ENCODE measurements at regions not wholly inside any gene's neighbourhood (a gene's known extent, or its start where the extent isn't known, plus 50 kb on each side); places are given as distances from the start of the nearest gene placed in this dataset.

DNA sequence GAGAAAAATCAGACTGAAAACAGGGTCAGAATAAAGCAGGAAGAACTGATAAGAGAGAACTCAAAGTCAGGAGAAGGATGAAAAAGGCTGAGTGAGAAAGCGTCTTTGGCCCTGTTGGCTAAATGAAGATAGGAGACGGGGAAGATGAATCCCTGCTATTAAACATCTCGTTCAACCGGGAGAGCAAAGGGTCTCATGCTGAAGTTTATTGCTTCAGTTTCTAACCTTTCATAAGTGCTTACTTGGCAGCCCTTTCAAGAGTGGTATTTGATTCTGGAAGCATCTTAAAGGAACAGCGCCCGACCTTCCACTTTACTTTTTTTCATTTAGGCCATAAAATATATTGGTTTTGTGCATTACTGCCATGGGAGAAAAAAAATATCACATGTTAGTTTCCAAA, 288.3 kb upstream of the RBFOX1 start:
- H3K27me3 Mint-ChIP-seq (ENCODE audit: unreplicated experiment) = no peaks in the 10 kb centered on the region
- BruUV-seq (replicated peaks) = no TSS peak
- no peak for DNase-seq
- no peak overlapping the region for H3K4me3 Mint-ChIP-seq (ENCODE audit: low read depth, unreplicated experiment)
- no peak for TF ChIP-seq CTCF (IDR thresholded peaks at IDR 0.05; ENCODE audit: unreplicated experiment)
- H3K27ac Mint-ChIP-seq (ENCODE audit: unreplicated experiment) = no peak overlapping the region
- intact Hi-C loops (cut with micrococcal nuclease; ENCODE audit: unreplicated experiment) = no loop called here
- H3K36me3 Mint-ChIP-seq (ENCODE audit: insufficient read depth, unreplicated experiment) = no peaks in the 10 kb centered on the region
- H3K9me3 Mint-ChIP-seq (ENCODE audit: low read depth, unreplicated experiment) = peaks cover 25% of the 10 kb centered on the region
- H3K4me1 Mint-ChIP-seq (ENCODE audit: low read depth, unreplicated experiment) = no peaks in the 10 kb centered on the region
- CTCF ChIA-PET = no interaction called here

DNA sequence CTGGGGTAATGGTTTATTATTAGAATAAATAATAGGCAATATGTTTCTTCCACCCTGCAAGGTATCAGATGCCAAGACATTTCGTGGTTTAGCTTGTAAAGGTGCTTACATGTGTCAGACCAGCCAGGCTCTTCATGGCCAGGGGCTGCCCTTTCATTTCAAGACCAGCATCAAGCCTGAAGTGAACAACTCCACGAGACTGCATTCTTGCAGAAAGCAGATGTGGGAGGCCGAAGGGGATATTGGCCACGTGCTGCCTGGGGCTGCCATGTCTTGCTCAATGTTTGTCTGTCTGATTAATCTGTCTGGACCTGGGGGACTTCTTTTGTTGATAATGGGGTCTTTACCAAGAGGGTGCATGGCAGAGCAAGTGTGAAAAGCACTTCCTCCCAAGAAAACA, 294.2 kb upstream of the RBFOX1 start:
- Mint-ChIP-seq H3K4me3 (ENCODE audit: low read depth, unreplicated experiment) (no peak overlapping the region), H3K27ac (ENCODE audit: unreplicated experiment) (no peak overlapping the region), H3K27me3 (ENCODE audit: unreplicated experiment) (no peaks in the 10 kb centered on the region), H3K4me1 (ENCODE audit: low read depth, unreplicated experiment) (no peaks in the 10 kb centered on the region), H3K9me3 (ENCODE audit: low read depth, unreplicated experiment) (peaks cover 9% of the 10 kb centered on the region), H3K36me3 (ENCODE audit: insufficient read depth, unreplicated experiment) (no peaks in the 10 kb centered on the region)
- no peak for DNase-seq
- TF ChIP-seq CTCF (IDR thresholded peaks at IDR 0.05; ENCODE audit: unreplicated experiment) = no peak
- CTCF ChIA-PET = no interaction called here
- intact Hi-C loops (cut with micrococcal nuclease; ENCODE audit: unreplicated experiment) = no loop called here
- BruUV-seq (replicated peaks) = no TSS peak

- Mint-ChIP-seq H3K27ac (ENCODE audit: unreplicated experiment) (no peak overlapping the region), H3K36me3 (ENCODE audit: insufficient read depth, unreplicated experiment) (no peaks in the 10 kb centered on the region), H3K4me3 (ENCODE audit: low read depth, unreplicated experiment) (no peak overlapping the region), H3K9me3 (ENCODE audit: low read depth, unreplicated experiment) (peaks cover 7% of the 10 kb centered on the region), H3K4me1 (ENCODE audit: low read depth, unreplicated experiment) (no peaks in the 10 kb centered on the region), H3K27me3 (ENCODE audit: unreplicated experiment) (no peaks in the 10 kb centered on the region)
- BruUV-seq (replicated peaks) = no TSS peak
- DNase-seq = no peak
- CTCF ChIA-PET = no interaction called here
- no peak for TF ChIP-seq CTCF (IDR thresholded peaks at IDR 0.05; ENCODE audit: unreplicated experiment)
- intact Hi-C loops (cut with micrococcal nuclease; ENCODE audit: unreplicated experiment) = no loop called here
Observed at GRCh38 chr16:7037495-7037894, 295.1 kb upstream of the RBFOX1 start.

- no peak for TF ChIP-seq CTCF (IDR thresholded peaks at IDR 0.05; ENCODE audit: unreplicated experiment)
- H3K4me3 Mint-ChIP-seq (ENCODE audit: low read depth, unreplicated experiment) = no peak overlapping the region
- H3K9me3 Mint-ChIP-seq (ENCODE audit: low read depth, unreplicated experiment) = peaks cover 16% of the 10 kb centered on the region
- BruUV-seq (replicated peaks) = no TSS peak
- intact Hi-C loops (cut with micrococcal nuclease; ENCODE audit: unreplicated experiment) = no loop called here
- CTCF ChIA-PET = no interaction called here
- DNase-seq = no peak
- H3K27ac Mint-ChIP-seq (ENCODE audit: unreplicated experiment) = no peak overlapping the region
- H3K27me3 Mint-ChIP-seq (ENCODE audit: unreplicated experiment) = no peaks in the 10 kb centered on the region
- no peaks in the 10 kb centered on the region for H3K4me1 Mint-ChIP-seq (ENCODE audit: low read depth, unreplicated experiment)
- no peaks in the 10 kb centered on the region for H3K36me3 Mint-ChIP-seq (ENCODE audit: insufficient read depth, unreplicated experiment)
Observed at GRCh38 chr16:7031031-7031430, 301.6 kb upstream of the RBFOX1 start.

DNA sequence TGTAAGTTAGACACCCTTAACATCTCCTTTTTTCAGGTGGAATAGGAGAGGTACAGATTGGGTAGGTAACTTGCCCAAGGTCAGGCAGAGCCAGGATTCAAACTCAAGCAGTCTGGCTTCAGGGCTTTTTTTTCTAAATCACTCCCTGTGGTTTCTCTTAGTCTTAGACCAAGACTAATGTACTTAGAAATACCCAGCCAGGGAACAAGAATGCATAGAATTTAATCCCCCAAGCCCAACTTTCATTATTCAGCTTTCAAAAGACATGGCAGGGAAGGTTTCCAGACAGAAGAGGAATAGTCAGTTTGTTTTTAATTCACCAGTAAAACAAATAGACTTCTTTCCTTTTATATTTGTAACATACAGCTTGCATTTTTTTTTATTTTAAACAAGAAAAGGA, 305.2 kb upstream of the RBFOX1 start:
- Mint-ChIP-seq H3K4me1 (ENCODE audit: low read depth, unreplicated experiment) (no peaks in the 10 kb centered on the region), H3K9me3 (ENCODE audit: low read depth, unreplicated experiment) (peaks cover 16% of the 10 kb centered on the region), H3K27me3 (ENCODE audit: unreplicated experiment) (no peaks in the 10 kb centered on the region), H3K4me3 (ENCODE audit: low read depth, unreplicated experiment) (no peak overlapping the region), H3K36me3 (ENCODE audit: insufficient read depth, unreplicated experiment) (no peaks in the 10 kb centered on the region), H3K27ac (ENCODE audit: unreplicated experiment) (no peak overlapping the region)
- CTCF ChIA-PET = no interaction called here
- TF ChIP-seq CTCF (IDR thresholded peaks at IDR 0.05; ENCODE audit: unreplicated experiment) = no peak
- intact Hi-C loops (cut with micrococcal nuclease; ENCODE audit: unreplicated experiment) = no loop called here
- DNase-seq = no peak
- no TSS peak for BruUV-seq (replicated peaks)

Data from Calu3 (cell line).